Sigmoid colon (tissue), 6 donors: ENCODE measurements at regions not wholly inside any gene's neighbourhood (a gene's known extent, or its start where the extent isn't known, plus 50 kb on each side); places are given as distances from the start of the nearest gene placed in this dataset.

ENCODE experiments used
- DNase-seq: peaks from one replicate; pipeline ENCODE4 v3.0.0-alpha.2; 2019
- H3K27ac ChIP-seq, 4 donors: fragments of 200-600 bp; sonication (generic); one replicate each; pipeline ENCODE4 v1.5.1; 2016 to 2019; ENCODE audit warnings: mild to moderate bottlenecking in 1 of 4
- H3K27me3 ChIP-seq, 3 donors: fragments of 200-600 bp; sonication (generic); one replicate each; pipeline ENCODE4 v1.5.1; 2019; ENCODE audit warnings: mild to moderate bottlenecking in 1 of 3
- H3K36me3 ChIP-seq, 4 donors: fragments of 200-600 bp; sonication (generic); one replicate each; pipeline ENCODE4 v1.5.1; 2016 to 2019
- H3K4me1 ChIP-seq, 4 donors: fragments of 200-600 bp; sonication (generic); one replicate each; pipeline ENCODE4 v1.5.1; 2017 to 2019
- H3K4me3 ChIP-seq, 4 donors: fragments of 200-600 bp; sonication (generic); one replicate each; pipeline ENCODE4 v1.5.1; 2017 to 2019; ENCODE audit warnings: mild to moderate bottlenecking in 2 of 4, moderate library complexity in 1 of 4
- H3K9me3 ChIP-seq, 4 donors: fragments of 200-600 bp in 3 of 4; sonication (generic) in 3 of 4; one replicate each; pipeline versions ENCODE4 v1.5.1 to v1.6.1; 2013 to 2019
- CTCF ChIP-seq, 4 experiments: fragments of 450-650 bp in 3 of 4; fragments of 200-600 bp in 1 of 4; IDR thresholded peaks; one replicate each; pipeline ENCODE4 v1.5.1; 2016 to 2019; ENCODE audit warnings: antibody characterized with exemption in 4 of 4, mild to moderate bottlenecking in 3 of 4, moderate library complexity in 2 of 4
- EP300 ChIP-seq, 4 donors: sonication (generic); formaldehyde crosslinking; IDR thresholded peaks; one replicate each; pipeline ENCODE4 v1.6.1; 2017; ENCODE audit warnings: antibody characterized with exemption in 4 of 4
- POLR2A ChIP-seq, 2 donors: fragments of 450-650 bp; IDR thresholded peaks; one replicate each; pipeline ENCODE4 v1.6.1; 2016; ENCODE audit warnings: antibody characterized with exemption in 2 of 2, mild to moderate bottlenecking in 2 of 2, moderate library complexity in 2 of 2
- POLR2AphosphoS5 ChIP-seq, 4 donors: sonication (generic); formaldehyde crosslinking; IDR thresholded peaks; one replicate each; pipeline ENCODE4 v1.6.1; 2017; ENCODE audit warnings: antibody characterized with exemption in 4 of 4
- WGBS, 2 donors: extraction: QIAGEN DNeasy Blood & Tissue Kit; methylation state at CpG; one replicate each; pipeline ENCODE4 v1.1.7; 2013; 5-methylcytosine and 5-hydroxymethylcytosine counted together
- intact Hi-C: fragments of 100-400 bp; cut with DNase I; formaldehyde crosslinking; loops from one replicate; pipeline ENCODE4 v1.15.1; 2023
- donor health status: healthy with polysubstance abuse.
- donor health status: healthy.

- Histone ChIP-seq H3K4me1 (no peaks in the 10 kb centered on the region), H3K4me3 (no peak overlapping the region), H3K9me3 (no peaks in the 10 kb centered on the region), H3K27ac (no peak overlapping the region), H3K27me3 (no peaks in the 10 kb centered on the region), H3K36me3 (no peaks in the 10 kb centered on the region)
- no peak for DNase-seq
- intact Hi-C loops = no loop called here
- WGBS, 2 donors = 64 to 68% methylated on average over 9 of the region's 9 CpGs
- TF ChIP-seq CTCF (IDR thresholded peaks at IDR 0.05) = no peak
- TF ChIP-seq POLR2AphosphoS5 (IDR thresholded peaks at IDR 0.05) = no peak
- no peak for TF ChIP-seq EP300 (IDR thresholded peaks at IDR 0.05)
- no peak for TF ChIP-seq POLR2A (IDR thresholded peaks at IDR 0.05)
Measured at GRCh38 chr21:41008974-41009373, 159.0 kb upstream of the BACE2 start.

GRCh38 chr21:41009398-41010100 is 158.4 kb upstream of the BACE2 start:
- Histone ChIP-seq H3K27me3 (no peaks in the 10 kb centered on the region), H3K4me1 (no peaks in the 10 kb centered on the region), H3K4me3 (no peak overlapping the region), H3K36me3 (no peaks in the 10 kb centered on the region), H3K27ac (no peak overlapping the region), H3K9me3 (no peaks in the 10 kb centered on the region)
- no peak for TF ChIP-seq POLR2A (IDR thresholded peaks at IDR 0.05)
- TF ChIP-seq POLR2AphosphoS5 (IDR thresholded peaks at IDR 0.05) = no peak
- no peak for TF ChIP-seq EP300 (IDR thresholded peaks at IDR 0.05)
- TF ChIP-seq CTCF (IDR thresholded peaks at IDR 0.05) = no peak
- DNase-seq = no peak
- intact Hi-C loops = no loop called here
- WGBS, 2 donors = 52 to 63% methylated on average over 5 of the region's 5 CpGs

GRCh38 chr21:41010101-41010435 is 157.9 kb upstream of the BACE2 start:
- Histone ChIP-seq H3K4me1 (no peaks in the 10 kb centered on the region), H3K4me3 (no peak overlapping the region), H3K9me3 (no peaks in the 10 kb centered on the region), H3K36me3 (no peaks in the 10 kb centered on the region), H3K27me3 (no peaks in the 10 kb centered on the region), H3K27ac (no peak overlapping the region)
- 62 to 68% methylated on average over 6 of the region's 6 CpGs for WGBS, 2 donors
- no peak for DNase-seq
- TF ChIP-seq POLR2AphosphoS5 (IDR thresholded peaks at IDR 0.05) (no peak), CTCF (IDR thresholded peaks at IDR 0.05) (no peak), POLR2A (IDR thresholded peaks at IDR 0.05) (no peak), EP300 (IDR thresholded peaks at IDR 0.05) (no peak)
- intact Hi-C loops = no loop called here

GRCh38 chr21:41011098-41011731 is 156.7 kb upstream of the BACE2 start:
- TF ChIP-seq EP300 (IDR thresholded peaks at IDR 0.05) = no peak
- no peak for TF ChIP-seq CTCF (IDR thresholded peaks at IDR 0.05)
- no peak for TF ChIP-seq POLR2AphosphoS5 (IDR thresholded peaks at IDR 0.05)
- no peak for TF ChIP-seq POLR2A (IDR thresholded peaks at IDR 0.05)
- H3K27me3 ChIP-seq = no peaks in the 10 kb centered on the region
- WGBS, 2 donors = 78 to 80% methylated on average over 16 of the region's 16 CpGs
- no peaks in the 10 kb centered on the region for H3K4me1 ChIP-seq
- no peak overlapping the region for H3K4me3 ChIP-seq
- H3K27ac ChIP-seq = no peak overlapping the region
- DNase-seq = no peak
- H3K9me3 ChIP-seq = no peaks in the 10 kb centered on the region
- intact Hi-C loops = no loop called here
- H3K36me3 ChIP-seq = no peaks in the 10 kb centered on the region
